EH (cell line): ENCODE measurements at regions not wholly inside any gene's neighbourhood (a gene's known extent, or its start where the extent isn't known, plus 50 kb on each side); places are given as distances from the start of the nearest gene placed in this dataset.
"Not testable (repeated sequence)": the region's sequence is repeated elsewhere in the genome, so short reads cannot be mapped to it uniquely, and the experiment has no call there.

ENCODE experiments used
- DNase-seq: peaks from one replicate; pipeline ENCODE4 v3.0.0-alpha.2; 2015; ENCODE audit warnings: low read depth

- peak; percentile 74 for DNase-seq
These were observed 125.4 kb downstream of the ZNF330 start for GRCh38 chr4:141346144-141346543.

- DNase-seq = no peak
These were observed 127.0 kb downstream of the ZNF330 start for GRCh38 chr4:141347684-141348083.

GRCh38 chr4:141348125-141348524, 127.4 kb downstream of the ZNF330 start:
- DNase-seq = peak; percentile 28

GRCh38 chr4:141348573-141348972, 127.9 kb downstream of the ZNF330 start:
- no peak for DNase-seq

- DNase-seq = no peak
These were observed 128.5 kb downstream of the ZNF330 start for GRCh38 chr4:141349236-141349635.

- peak; percentile 93 for DNase-seq
These were observed 129.6 kb downstream of the ZNF330 start for GRCh38 chr4:141350122-141350905.

- no peak for DNase-seq
These were observed 131.6 kb downstream of the ZNF330 start for GRCh38 chr4:141352331-141352730.

GRCh38 chr4:141352909-141353525, 132.3 kb downstream of the ZNF330 start:
- DNase-seq = peak; percentile 91

- DNase-seq = no peak
These were observed 135.7 kb downstream of the ZNF330 start for GRCh38 chr4:141356321-141356962.

GRCh38 chr4:141356963-141357335, 136.3 kb downstream of the ZNF330 start:
- no peak for DNase-seq

- DNase-seq = not testable (repeated sequence)
These were observed 147.5 kb downstream of the ZNF330 start for GRCh38 chr4:141368241-141368640.

- no peak for DNase-seq
These were observed 150.5 kb downstream of the ZNF330 start for GRCh38 chr4:141371206-141371605.

- peak; percentile 90 for DNase-seq
These were observed 155.2 kb downstream of the ZNF330 start for GRCh38 chr4:141375855-141376254.

GRCh38 chr4:141376769-141377168, 156.1 kb downstream of the ZNF330 start:
- no peak for DNase-seq

GRCh38 chr4:141387299-141387698, 166.6 kb downstream of the ZNF330 start:
- no peak for DNase-seq

GRCh38 chr4:141388481-141388880, 167.8 kb downstream of the ZNF330 start:
- DNase-seq = peak; percentile 87

- no peak for DNase-seq
These were observed 169.0 kb downstream of the ZNF330 start for GRCh38 chr4:141389649-141390048.

- no peak for DNase-seq
These were observed 169.9 kb downstream of the ZNF330 start for GRCh38 chr4:141390571-141390970.

- DNase-seq = peak; percentile 25
These were observed 170.6 kb downstream of the ZNF330 start for GRCh38 chr4:141391293-141391692.

- DNase-seq = peak; percentile 27
These were observed 171.1 kb downstream of the ZNF330 start for GRCh38 chr4:141391771-141392170.

GRCh38 chr4:141395246-141395830, 174.6 kb downstream of the ZNF330 start:
- DNase-seq = no peak

- DNase-seq = no peak
These were observed 175.2 kb downstream of the ZNF330 start for GRCh38 chr4:141395919-141396318.

GRCh38 chr4:141402712-141403111, 182.0 kb downstream of the ZNF330 start:
- no peak for DNase-seq
